HepG2 (cell line): ENCODE measurements at regions not wholly inside any gene's neighbourhood (a gene's known extent, or its start where the extent isn't known, plus 50 kb on each side); places are given as distances from the start of the nearest gene placed in this dataset.

ENCODE experiments used
- ATAC-seq: fragments of 200-7000 bp; cut with Tn5 transposase; 3 replicates; pipeline ENCODE4 v1.9.1; 2020; ENCODE audit warnings: mild to moderate bottlenecking, moderate library complexity
- BruUV-seq: library from RNA; stranded (reverse); fragments of 400-500 nt; replicated peaks from 2 replicates; lab custom pipeline; 2021; lab: Mats Ljungman, UMichigan
- CTCF ChIA-PET: fragments of 300-600 bp; formaldehyde crosslinking; extraction: SDS; loops from one replicate; lab custom pipeline; 2021; ENCODE audit warnings: low total read pairs, inconsistent platforms, low intra/inter-chr PET ratio; lab: Yijun Ruan, JAX
- POLR2A ChIA-PET: fragments of 350-600 bp; sonication (Branson Sonifier 250); formaldehyde crosslinking; loops from one replicate; lab custom pipeline; 2020; ENCODE audit warnings: antibody characterized with exemption, inconsistent platforms; lab: Yijun Ruan, JAX
- DNase-seq: peaks from one replicate; pipeline ENCODE4 v3.0.0-alpha.2; 2015; ENCODE audit warnings: low spot score
- FAIRE-seq: peaks from 3 replicates; lab custom pipeline; 2011; peaks lifted over from hg19 to GRCh38; lab: Jason Lieb, UNC
- H2AFZ ChIP-seq: one replicate; pipeline ENCODE4 v1.6.1; 2011; ENCODE audit warnings: low read length, inconsistent platforms
- H3K27ac ChIP-seq: fragments of 300-600 bp; 3 replicates; pipeline ENCODE4 v1.8.0; 2011; ENCODE audit warnings: mixed run types, mild to moderate bottlenecking, mixed read lengths, low read length, inconsistent platforms; ENCODE audit not compliant: insufficient read depth; ENCODE audit errors: extremely low read length
- H3K27me3 ChIP-seq, 2 experiments: fragments of 200-600 bp in 1 of 2; 2 replicates in 1 of 2; 3 replicates in 1 of 2; pipeline versions ENCODE4 v1.6.0 to v1.8.0; 2011; ENCODE audit warnings: low read length in 2 of 2, mild to moderate bottlenecking in 2 of 2, moderate library complexity in 2 of 2, inconsistent platforms in 1 of 2; ENCODE audit not compliant: insufficient read depth in 2 of 2, control insufficient read depth in 1 of 2
- H3K36me3 ChIP-seq, 2 experiments: fragments of 200-600 bp in 1 of 2; replicated peaks in 1 of 2; 2 replicates in 1 of 2; 3 replicates in 1 of 2; pipeline versions ENCODE4 v1.5.1 to v1.8.0; 2011; ENCODE audit warnings: low read length in 2 of 2, inconsistent platforms in 1 of 2; ENCODE audit not compliant: insufficient read depth in 2 of 2, control insufficient read depth in 1 of 2
- H3K4me1 ChIP-seq: 2 replicates; pipeline ENCODE4 v1.5.1; 2012; ENCODE audit warnings: low read length, inconsistent platforms; ENCODE audit not compliant: insufficient read depth
- H3K4me2 ChIP-seq: 2 replicates; pipeline ENCODE4 v1.6.0; 2011; ENCODE audit warnings: low read depth, low read length, inconsistent platforms
- H3K4me3 ChIP-seq, 3 experiments: fragments of 200-600 bp in 1 of 3; sonication (generic), shearing (Covaris generic) in 1 of 3; replicated peaks in 1 of 3; 2 replicates each; pipeline ENCODE4 v1.5.1; 2011 to 2016; ENCODE audit warnings: low read length in 3 of 3, inconsistent platforms in 2 of 3, low read depth in 2 of 3, mild to moderate bottlenecking in 2 of 3, control low read depth in 1 of 3, mixed read lengths in 1 of 3; ENCODE audit not compliant: insufficient read depth in 1 of 3
- H3K79me2 ChIP-seq: one replicate; pipeline ENCODE4 v1.6.1; 2011; ENCODE audit warnings: low read length, inconsistent platforms; ENCODE audit not compliant: insufficient read depth
- H3K9ac ChIP-seq: 2 replicates; pipeline ENCODE4 v1.6.0; 2011; ENCODE audit warnings: mild to moderate bottlenecking, low read depth, low read length, inconsistent platforms; ENCODE audit not compliant: insufficient read depth
- H3K9me3 ChIP-seq: 2 replicates; pipeline ENCODE4 v1.5.1; 2012; ENCODE audit warnings: mild to moderate bottlenecking, low read length
- H4K20me1 ChIP-seq: 2 replicates; pipeline ENCODE4 v1.6.0; 2011; ENCODE audit warnings: inconsistent platforms, mild to moderate bottlenecking, low read length, moderate library complexity; ENCODE audit not compliant: insufficient read depth
- CCDC6 ChIP-seq: sonication (generic); formaldehyde crosslinking; IDR thresholded peaks from 2 replicates; pipeline ENCODE4 v1.8.1; 2022; ENCODE audit warnings: mild to moderate bottlenecking, missing genetic modification reagents, moderate library complexity
- FOXJ3 ChIP-seq: sonication (generic); formaldehyde crosslinking; IDR thresholded peaks from 2 replicates; pipeline ENCODE4 v1.4.0; 2020; ENCODE audit warnings: missing genetic modification reagents, mild to moderate bottlenecking, borderline replicate concordance
- HNRNPK ChIP-seq: fragments of 200-400 bp; formaldehyde crosslinking; IDR thresholded peaks from 2 replicates; pipeline ENCODE4 v1.6.1; 2018; ENCODE audit warnings: low read length, low read depth, moderate library complexity, mild to moderate bottlenecking; ENCODE audit not compliant: poor library complexity, severe bottlenecking
- KDM2A ChIP-seq: sonication (generic); formaldehyde crosslinking; IDR thresholded peaks from 2 replicates; pipeline ENCODE4 v1.4.0; 2020; ENCODE audit warnings: low read depth, missing genetic modification reagents, borderline replicate concordance
- KDM4B ChIP-seq: sonication (generic); formaldehyde crosslinking; IDR thresholded peaks from 2 replicates; pipeline ENCODE4 v1.4.0; 2020; ENCODE audit warnings: missing genetic modification reagents
- MTA3 ChIP-seq: sonication (generic); formaldehyde crosslinking; IDR thresholded peaks from 2 replicates; pipeline ENCODE4 v1.4.0; 2020; ENCODE audit warnings: missing genetic modification reagents
- MYC ChIP-seq: sonication (generic); formaldehyde crosslinking; IDR thresholded peaks from 2 replicates; pipeline ENCODE4 v1.9.0; 2021; ENCODE audit warnings: missing genetic modification reagents, borderline replicate concordance
- NCOA1 ChIP-seq: sonication (generic); formaldehyde crosslinking; IDR thresholded peaks from 2 replicates; pipeline ENCODE4 v1.9.0; 2021; ENCODE audit warnings: missing genetic modification reagents
- PRMT3 ChIP-seq: sonication (generic); formaldehyde crosslinking; IDR thresholded peaks from 2 replicates; pipeline ENCODE4 v1.8.1; 2022; ENCODE audit warnings: low read depth, mild to moderate bottlenecking, moderate library complexity, missing genetic modification reagents, borderline replicate concordance
- SKI ChIP-seq: fragments of 450-650 bp; IDR thresholded peaks from one replicate; pipeline ENCODE4 v1.6.1; 2018; ENCODE audit warnings: mild to moderate bottlenecking; ENCODE audit not compliant: partially characterized antibody
- SOX5 ChIP-seq: IDR thresholded peaks from 2 replicates; pipeline ENCODE4 v1.6.1; 2016; ENCODE audit warnings: borderline replicate concordance
- SPEN ChIP-seq: sonication (generic); formaldehyde crosslinking; IDR thresholded peaks from 2 replicates; pipeline ENCODE4 v1.5.1; 2020; ENCODE audit warnings: low read depth, mild to moderate bottlenecking, missing genetic modification reagents
- STAT5B ChIP-seq: sonication (generic); formaldehyde crosslinking; IDR thresholded peaks from 2 replicates; pipeline ENCODE4 v1.4.0; 2020; ENCODE audit warnings: missing genetic modification reagents
- ZNF264 ChIP-seq: sonication (generic); formaldehyde crosslinking; IDR thresholded peaks from 2 replicates; pipeline ENCODE4 v1.4.0; 2020; ENCODE audit warnings: missing genetic modification reagents
- WGBS: methylation state at CpG from one replicate; pipeline ENCODE4 v1.1.6; 2017; ENCODE audit warnings: low lambda C conversion rate; 5-methylcytosine and 5-hydroxymethylcytosine counted together
- in situ Hi-C: cut with HindIII; loops from 2 replicates; pipeline ENCODE4 v1.10.0; 2017; ENCODE audit warnings: low pct_unique_long_range_greater_than_20kb; ENCODE audit not compliant: extremely low pct_ligation_motif_present
- intact Hi-C: fragments of 100-400 bp; cut with micrococcal nuclease; formaldehyde crosslinking; loops from one replicate; pipeline ENCODE4 v1.10.0; 2022; ENCODE audit not compliant: unreplicated experiment
- TF ChIP-seq, protein P1 (sequence below): sonication (generic); formaldehyde crosslinking; IDR thresholded peaks from 2 replicates; pipeline ENCODE4 v1.5.1; 2020; ENCODE audit warnings: mild to moderate bottlenecking, missing genetic modification reagents, borderline replicate concordance
- TF ChIP-seq, protein P2 (sequence below): sonication (generic); formaldehyde crosslinking; IDR thresholded peaks from 2 replicates; pipeline ENCODE4 v1.5.1; 2020; ENCODE audit warnings: missing genetic modification reagents, mild to moderate bottlenecking, borderline replicate concordance

DNA sequence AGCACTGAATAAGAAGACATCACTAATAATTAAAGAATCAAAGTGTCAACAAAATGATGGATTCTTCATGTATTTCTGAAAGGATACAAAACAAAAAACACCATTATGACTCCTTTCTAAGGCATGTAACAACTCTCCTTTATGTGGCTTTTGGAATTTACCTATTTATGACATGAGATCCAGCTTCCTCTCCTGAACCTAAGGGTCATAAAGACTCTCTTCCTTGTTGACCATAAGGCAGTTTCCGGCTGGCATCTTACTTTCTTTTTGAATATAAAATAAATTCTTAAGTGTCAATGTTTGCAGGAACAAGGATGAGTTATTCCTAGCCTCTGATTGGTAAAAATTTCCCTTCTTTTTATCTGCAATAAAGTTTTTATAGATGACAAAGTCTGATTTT is 111.1 kb upstream of the GRPR start (continued):
- TF ChIP-seq, protein P1, sequence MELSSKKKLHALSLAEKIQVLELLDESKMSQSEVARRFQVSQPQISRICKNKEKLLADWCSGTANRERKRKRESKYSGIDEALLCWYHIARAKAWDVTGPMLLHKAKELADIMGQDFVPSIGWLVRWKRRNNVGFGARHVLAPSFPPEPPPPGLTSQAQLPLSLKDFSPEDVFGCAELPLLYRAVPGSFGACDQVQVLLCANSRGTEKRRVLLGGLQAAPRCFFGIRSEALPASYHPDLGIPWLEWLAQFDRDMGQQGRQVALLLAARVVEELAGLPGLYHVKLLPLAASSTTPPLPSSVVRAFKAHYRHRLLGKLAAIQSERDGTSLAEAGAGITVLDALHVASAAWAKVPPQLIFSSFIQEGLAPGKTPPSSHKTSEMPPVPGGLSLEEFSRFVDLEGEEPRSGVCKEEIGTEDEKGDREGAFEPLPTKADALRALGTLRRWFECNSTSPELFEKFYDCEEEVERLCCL: no peak
- no peak for TF ChIP-seq CCDC6 (CRISPR knock-in tag)

DNA sequence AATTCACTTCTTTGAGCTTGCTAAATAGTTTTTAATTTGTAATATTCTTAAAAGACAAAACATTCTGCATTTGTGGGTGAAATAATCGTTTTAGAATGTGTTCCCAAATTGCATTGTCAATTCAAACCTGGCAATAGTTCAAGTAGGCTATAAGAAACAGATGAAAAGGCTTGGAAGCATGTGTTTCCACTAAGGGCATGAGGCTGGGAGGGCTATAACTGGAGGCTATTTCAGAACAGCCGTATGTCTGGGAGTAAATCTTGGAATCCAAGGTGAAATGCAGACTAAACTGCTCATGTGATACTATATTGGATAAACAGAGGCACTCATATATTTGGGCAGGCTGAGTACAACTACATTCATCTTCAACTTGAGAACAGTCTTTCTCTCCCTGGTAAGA is 117.4 kb upstream of the GRPR start:
- no TSS peak for BruUV-seq
- FAIRE-seq: no peak

More for the DNA sequence above, 117.4 kb upstream of the GRPR start:
- Histone ChIP-seq H3K9me3 (no peaks in the 10 kb centered on the region), H3K36me3 (no peaks in the 10 kb centered on the region), H3K79me2 (no peaks in the 10 kb centered on the region), H4K20me1 (no peaks in the 10 kb centered on the region), H3K4me3 (no peak overlapping the region), H3K27me3 (no peaks in the 10 kb centered on the region), H3K9ac (no peak overlapping the region), H3K4me1 (no peaks in the 10 kb centered on the region), H3K4me2 (no peak overlapping the region), H2AFZ (no peak overlapping the region), H3K27ac (no peak overlapping the region)
- ChIA-PET CTCF (no interaction called here), POLR2A (no interaction called here)
- no peak for ATAC-seq
- TF ChIP-seq MTA3 (CRISPR knock-in tag): no peak
- TF ChIP-seq PRMT3: no peak
- TF ChIP-seq, protein P2, sequence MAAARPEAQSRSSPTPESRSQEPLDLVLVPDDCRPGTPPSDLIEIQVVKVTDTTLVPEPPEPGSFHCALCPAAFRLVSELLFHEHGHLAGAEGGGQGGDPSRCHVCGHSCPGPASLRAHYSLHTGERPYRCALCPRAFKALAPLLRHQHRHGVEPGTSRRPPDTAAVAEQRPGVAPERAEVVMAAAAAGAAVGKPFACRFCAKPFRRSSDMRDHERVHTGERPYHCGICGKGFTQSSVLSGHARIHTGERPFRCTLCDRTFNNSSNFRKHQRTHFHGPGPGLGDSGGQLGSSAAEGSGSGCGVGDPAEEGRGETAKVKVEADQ (CRISPR knock-in tag): no peak
- TF ChIP-seq SOX5 (CRISPR knock-in tag): no peak
- TF ChIP-seq MYC (CRISPR knock-in tag): no peak
- TF ChIP-seq HNRNPK: no peak
- no peak for TF ChIP-seq FOXJ3 (CRISPR knock-in tag)
- no peak for TF ChIP-seq KDM2A
- TF ChIP-seq STAT5B: no peak
- no peak for TF ChIP-seq SKI
- TF ChIP-seq NCOA1 (CRISPR knock-in tag): no peak
- TF ChIP-seq SPEN (CRISPR knock-in tag): no peak
- TF ChIP-seq KDM4B (CRISPR knock-in tag): no peak
- no peak for TF ChIP-seq ZNF264 (CRISPR knock-in tag)
- intact Hi-C loops (no loop called here), in situ Hi-C loops (no loop called here)
- WGBS: 6% methylated on average over 2 of the region's 2 CpGs
- no peak for DNase-seq
